Tibial nerve (tissue), 4 donors: ENCODE measurements at regions not wholly inside any gene's neighbourhood (a gene's known extent, or its start where the extent isn't known, plus 50 kb on each side); places are given as distances from the start of the nearest gene placed in this dataset.

Experiments used
- CTCF ChIP-seq, 5 experiments: fragments of 200-600 bp in 3 of 5; fragments of 450-650 bp in 2 of 5; sonication (generic) in 3 of 5; IDR thresholded peaks; one replicate each; pipeline ENCODE4 v1.5.1; 2016 to 2019; ENCODE audit warnings: antibody characterized with exemption in 5 of 5, mild to moderate bottlenecking in 3 of 5, moderate library complexity in 2 of 5
- EP300 ChIP-seq, 2 donors: sonication (generic); formaldehyde crosslinking; IDR thresholded peaks; one replicate each; pipeline ENCODE4 v1.6.1; 2017; ENCODE audit warnings: antibody characterized with exemption in 2 of 2, mild to moderate bottlenecking in 1 of 2
- POLR2A ChIP-seq, 2 donors: fragments of 450-650 bp; IDR thresholded peaks; one replicate each; pipeline ENCODE4 v1.6.1; 2017; ENCODE audit warnings: antibody characterized with exemption in 2 of 2, mild to moderate bottlenecking in 2 of 2, moderate library complexity in 2 of 2

GRCh38 chr16:47924950-47925349 is 230.8 kb downstream of the ABCC12 start:
- TF ChIP-seq CTCF (IDR thresholded peaks at IDR 0.05) (no peak), POLR2A (IDR thresholded peaks at IDR 0.05) (no peak), EP300 (IDR thresholded peaks at IDR 0.05) (no peak)
